C4-2B (cell line): ENCODE measurements at regions not wholly inside any gene's neighbourhood (a gene's known extent, or its start where the extent isn't known, plus 50 kb on each side); places are given as distances from the start of the nearest gene placed in this dataset.

Experiments
- H3K27ac ChIP-seq: fragments of 450-650 bp; 2 replicates; pipeline ENCODE4 v1.5.1; 2017
- CTCF ChIP-seq: fragments of 450-650 bp; conservative IDR thresholded peaks from 2 replicates; pipeline ENCODE4 v1.5.1; 2017; ENCODE audit warnings: mild to moderate bottlenecking
- ZFX ChIP-seq: fragments of 450-650 bp; IDR thresholded peaks from 2 replicates; pipeline ENCODE4 v1.6.1; 2017

- TF ChIP-seq ZFX = no peak
- no peak for TF ChIP-seq CTCF
These were observed 334.9 kb downstream of the CYP26B1 start for GRCh38 chr2:71812736-71813135.

GRCh38 chr2:71811726-71812125 is 335.9 kb downstream of the CYP26B1 start:
- TF ChIP-seq ZFX (no peak), CTCF (no peak)
- no peak overlapping the region for H3K27ac ChIP-seq

More at GRCh38 chr2:71812736-71813135, 334.9 kb downstream of the CYP26B1 start:
- no peak overlapping the region for H3K27ac ChIP-seq

- TF ChIP-seq ZFX (no peak), CTCF (no peak)
These were observed 336.5 kb downstream of the CYP26B1 start for GRCh38 chr2:71811157-71811556.

GRCh38 chr2:71807581-71808451 is 339.8 kb downstream of the CYP26B1 start:
- no peak overlapping the region for H3K27ac ChIP-seq
- TF ChIP-seq CTCF (no peak), ZFX (no peak)

More at GRCh38 chr2:71811157-71811556, 336.5 kb downstream of the CYP26B1 start:
- H3K27ac ChIP-seq = no peak overlapping the region

GRCh38 chr2:71806432-71806831 is 341.2 kb downstream of the CYP26B1 start:
- TF ChIP-seq CTCF = no peak
- TF ChIP-seq ZFX = no peak
- no peak overlapping the region for H3K27ac ChIP-seq

GRCh38 chr2:71804281-71804751 is 343.3 kb downstream of the CYP26B1 start:
- no peak overlapping the region for H3K27ac ChIP-seq
- TF ChIP-seq CTCF (no peak), ZFX (no peak)

- H3K27ac ChIP-seq = no peak overlapping the region
- no peak for TF ChIP-seq ZFX
These were observed 344.3 kb downstream of the CYP26B1 start for GRCh38 chr2:71803398-71803797.
